ENCODE measurements at regions not wholly inside any gene's neighbourhood (a gene's known extent, or its start where the extent isn't known, plus 50 kb on each side); places are given as distances from the start of the nearest gene placed in this dataset.

- no peak overlapping the region for H3K4me3 ChIP-seq
- H3K36me3 ChIP-seq, result no peaks in the 10 kb centered on the region
- H3K4me1 ChIP-seq, result no peaks in the 10 kb centered on the region
- no peaks in the 10 kb centered on the region for H3K27me3 ChIP-seq
- no peak overlapping the region for H3K27ac ChIP-seq
- no peaks in the 10 kb centered on the region for H3K9me3 ChIP-seq
- DNase-seq (ENCODE audit: low spot score in 2 of 2), result no peak
- TF ChIP-seq POLR2AphosphoS5 (IDR thresholded peaks at IDR 0.05) (no peak), POLR2A (IDR thresholded peaks at IDR 0.05) (no peak), CTCF (IDR thresholded peaks at IDR 0.05) (no peak), EP300 (IDR thresholded peaks at IDR 0.05) (no peak)
Measured at GRCh38 chr4:115274545-115274944, 161.1 kb upstream of the NDST4 start.

DNA sequence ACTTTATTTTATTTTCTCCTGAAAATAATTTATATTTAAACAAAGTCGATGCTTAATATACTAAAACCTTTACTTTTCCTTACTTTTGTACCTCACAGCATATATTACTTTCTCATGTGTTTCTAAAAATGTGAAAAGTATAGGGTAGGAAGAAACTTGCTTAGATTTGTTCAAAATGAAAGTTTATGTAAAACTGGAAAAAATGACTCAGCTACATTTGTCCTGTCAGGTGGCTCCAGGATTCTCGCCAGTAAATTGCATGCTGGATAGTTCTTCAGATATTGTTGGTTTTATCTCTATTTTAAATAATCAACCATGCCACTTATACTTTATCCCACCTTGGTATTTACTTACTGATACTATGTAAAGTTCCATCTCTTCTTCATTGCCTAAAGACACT lies 159.2 kb upstream of the NDST4 start:
- no peak for DNase-seq (ENCODE audit: low spot score in 2 of 2)
- no peak overlapping the region for H3K4me3 ChIP-seq
- no peaks in the 10 kb centered on the region for H3K9me3 ChIP-seq
- TF ChIP-seq EP300 (IDR thresholded peaks at IDR 0.05) (no peak), CTCF (IDR thresholded peaks at IDR 0.05) (no peak), POLR2AphosphoS5 (IDR thresholded peaks at IDR 0.05) (no peak), POLR2A (IDR thresholded peaks at IDR 0.05) (no peak)
- 91% methylated on average over 2 of the region's 2 CpGs for WGBS
- no peaks in the 10 kb centered on the region for H3K4me1 ChIP-seq
- H3K27ac ChIP-seq, result no peak overlapping the region
- no peaks in the 10 kb centered on the region for H3K36me3 ChIP-seq
- H3K27me3 ChIP-seq, result no peaks in the 10 kb centered on the region

GRCh38 chr4:115272185-115272584 lies 158.8 kb upstream of the NDST4 start:
- DNase-seq (ENCODE audit: low spot score in 2 of 2), result no peak
- Histone ChIP-seq H3K36me3 (no peaks in the 10 kb centered on the region), H3K4me3 (no peak overlapping the region), H3K9me3 (no peaks in the 10 kb centered on the region), H3K4me1 (no peaks in the 10 kb centered on the region), H3K27ac (no peak overlapping the region), H3K27me3 (no peaks in the 10 kb centered on the region)
- WGBS, result 65% methylated on average over 1 of the region's 1 CpG
- no peak for TF ChIP-seq POLR2A (IDR thresholded peaks at IDR 0.05)
- TF ChIP-seq POLR2AphosphoS5 (IDR thresholded peaks at IDR 0.05), result no peak
- no peak for TF ChIP-seq CTCF (IDR thresholded peaks at IDR 0.05)

DNA sequence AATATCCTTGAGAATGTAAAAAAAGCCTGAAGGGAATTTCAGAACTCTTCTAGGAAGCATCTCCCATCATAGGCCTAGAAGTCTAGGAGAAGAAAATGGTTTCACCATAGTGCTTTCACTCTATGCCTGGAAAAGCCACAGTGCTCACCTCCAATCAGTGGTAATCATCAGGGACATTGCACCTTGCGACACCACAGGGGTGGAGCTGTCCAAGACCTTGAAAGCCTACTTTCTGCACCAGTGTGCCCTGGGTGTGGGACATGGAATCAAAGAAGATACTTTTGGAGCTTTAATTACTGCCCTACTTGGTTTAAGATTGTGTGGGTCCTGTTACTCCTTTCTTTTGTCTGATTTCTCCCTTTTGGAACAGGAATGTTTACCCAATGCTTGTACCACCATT lies 146.8 kb upstream of the NDST4 start:
- TF ChIP-seq POLR2A (IDR thresholded peaks at IDR 0.05), result no peak
- TF ChIP-seq CTCF (IDR thresholded peaks at IDR 0.05), result no peak
- no peak for TF ChIP-seq EP300 (IDR thresholded peaks at IDR 0.05)
- no peak for TF ChIP-seq POLR2AphosphoS5 (IDR thresholded peaks at IDR 0.05)
- no peak overlapping the region for H3K27ac ChIP-seq
- H3K9me3 ChIP-seq, result no peaks in the 10 kb centered on the region
- H3K4me1 ChIP-seq, result no peaks in the 10 kb centered on the region
- WGBS, result 92% methylated on average over 1 of the region's 1 CpG
- H3K36me3 ChIP-seq, result no peaks in the 10 kb centered on the region
- no peak for DNase-seq (ENCODE audit: low spot score in 2 of 2)
- no peaks in the 10 kb centered on the region for H3K27me3 ChIP-seq
- no peak overlapping the region for H3K4me3 ChIP-seq

DNA sequence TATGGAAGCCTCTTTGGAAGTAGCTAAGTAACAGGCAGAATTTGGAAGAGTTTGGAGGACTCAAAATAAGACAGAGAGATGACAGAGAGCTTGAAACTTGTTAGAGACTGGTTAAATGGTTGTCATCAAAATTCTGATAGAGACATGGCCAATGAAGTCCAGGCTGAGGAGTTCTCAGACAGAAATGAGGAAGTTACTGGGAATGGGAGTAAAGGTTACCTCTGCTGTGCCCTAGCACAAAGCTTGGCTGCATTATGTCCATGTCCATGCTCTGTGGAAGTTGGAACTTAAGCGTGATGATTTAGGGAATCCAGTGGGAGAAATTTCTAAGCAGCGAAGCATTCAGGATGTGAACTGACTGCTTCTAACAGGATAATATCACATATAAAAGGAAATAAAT lies 146.2 kb upstream of the NDST4 start:
- Histone ChIP-seq H3K9me3 (no peaks in the 10 kb centered on the region), H3K4me3 (no peak overlapping the region), H3K4me1 (no peaks in the 10 kb centered on the region), H3K36me3 (no peaks in the 10 kb centered on the region), H3K27ac (no peak overlapping the region), H3K27me3 (no peaks in the 10 kb centered on the region)
- 87% methylated on average over 2 of the region's 2 CpGs for WGBS
- no peak for TF ChIP-seq CTCF (IDR thresholded peaks at IDR 0.05)
- no peak for TF ChIP-seq EP300 (IDR thresholded peaks at IDR 0.05)
- TF ChIP-seq POLR2A (IDR thresholded peaks at IDR 0.05), result no peak
- TF ChIP-seq POLR2AphosphoS5 (IDR thresholded peaks at IDR 0.05), result no peak
- no peak for DNase-seq (ENCODE audit: low spot score in 2 of 2)

Data from suprapubic skin (tissue), 4 donors.